ENCODE measurements at regions not wholly inside any gene's neighbourhood (a gene's known extent, or its start where the extent isn't known, plus 50 kb on each side); places are given as distances from the start of the nearest gene placed in this dataset.

DNA sequence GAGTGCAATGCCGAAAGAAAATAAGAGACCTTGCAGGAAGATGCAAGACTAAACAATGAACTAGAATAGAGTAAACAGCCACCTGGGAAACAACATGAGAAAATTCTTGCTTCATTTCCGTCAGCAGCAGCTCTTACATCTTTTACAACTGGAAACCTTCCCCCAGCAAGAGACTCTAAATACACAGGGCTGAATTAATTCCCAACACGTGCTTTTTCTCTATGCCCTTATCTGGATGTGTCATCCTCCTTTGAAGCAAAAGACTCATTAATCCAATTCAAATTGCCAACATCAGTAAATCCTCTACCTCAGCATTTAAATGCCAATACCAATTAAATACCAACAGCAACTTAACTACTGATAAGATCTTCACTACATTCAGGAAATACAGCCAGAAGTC lies 99.0 kb upstream of the PDE1C start:
- DNase-seq: no peak

DNA sequence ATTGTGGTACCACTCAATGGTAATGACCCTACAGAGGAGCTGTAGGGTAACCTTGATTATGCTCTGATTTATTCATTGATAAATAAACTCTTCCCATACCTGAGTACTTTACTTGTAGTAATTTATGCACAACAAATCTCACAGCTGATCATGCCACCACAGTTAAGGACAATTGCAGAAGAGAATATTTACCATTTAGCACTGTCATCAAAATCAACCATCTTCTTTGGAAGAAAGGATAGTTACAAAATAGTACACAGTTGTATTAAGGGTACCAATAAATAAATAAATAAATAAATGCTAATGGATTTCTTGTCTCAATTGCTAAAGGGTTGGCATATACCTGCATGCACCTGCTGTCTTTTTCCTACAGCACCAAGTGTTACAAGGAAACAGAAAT lies 97.6 kb upstream of the PDE1C start:
- no peak for DNase-seq

DNA sequence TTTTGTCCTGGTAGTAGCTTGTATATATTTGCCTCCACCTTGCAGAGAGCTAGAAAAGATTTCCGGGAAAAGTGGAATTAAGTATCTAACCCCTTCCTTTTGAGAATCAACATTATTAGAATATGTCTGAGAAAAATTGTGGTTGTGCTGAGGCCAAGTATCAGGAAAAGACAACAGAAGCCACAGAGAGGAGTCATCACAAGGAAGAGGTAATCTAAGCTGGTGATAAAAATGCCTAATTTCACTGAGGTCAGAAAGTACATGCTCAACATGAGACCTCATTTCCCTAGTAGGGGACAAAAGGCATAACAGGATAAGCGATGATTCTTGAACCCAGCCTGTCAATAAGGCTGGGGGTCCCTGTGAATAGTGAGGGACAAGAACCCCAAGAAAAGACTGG lies 97.0 kb upstream of the PDE1C start:
- no peak for DNase-seq

DNA sequence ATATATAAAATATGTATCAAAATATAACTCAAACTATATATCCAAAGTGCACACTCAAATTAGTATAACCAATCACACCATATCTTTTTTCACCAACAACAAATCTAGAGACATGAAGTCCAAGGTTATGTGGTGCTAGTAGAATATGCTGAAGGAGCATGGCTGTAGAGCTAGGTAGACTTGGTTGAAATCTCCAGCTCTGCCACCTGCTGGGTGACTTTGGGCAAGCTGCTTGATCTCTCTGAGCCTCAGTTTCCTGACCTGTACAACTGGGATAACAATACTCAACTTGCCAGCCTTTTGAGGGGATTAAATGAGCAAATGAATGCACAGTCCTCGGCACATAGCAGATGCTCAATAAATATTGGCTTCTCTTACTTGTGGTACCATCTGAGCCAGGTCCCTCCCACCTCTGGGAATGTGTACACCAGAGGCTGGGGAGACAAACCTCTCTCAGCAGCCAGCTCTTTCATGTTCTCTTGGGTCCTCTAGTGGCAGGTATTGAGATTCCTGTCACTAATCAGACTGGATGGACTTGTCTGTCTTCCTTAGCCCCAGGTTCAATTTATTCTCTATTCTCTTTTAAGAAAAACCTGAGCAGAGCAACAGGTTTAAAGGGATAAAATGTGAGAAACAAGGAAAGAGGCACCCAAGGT lies 94.3 kb upstream of the PDE1C start:
- DNase-seq: no peak

DNA sequence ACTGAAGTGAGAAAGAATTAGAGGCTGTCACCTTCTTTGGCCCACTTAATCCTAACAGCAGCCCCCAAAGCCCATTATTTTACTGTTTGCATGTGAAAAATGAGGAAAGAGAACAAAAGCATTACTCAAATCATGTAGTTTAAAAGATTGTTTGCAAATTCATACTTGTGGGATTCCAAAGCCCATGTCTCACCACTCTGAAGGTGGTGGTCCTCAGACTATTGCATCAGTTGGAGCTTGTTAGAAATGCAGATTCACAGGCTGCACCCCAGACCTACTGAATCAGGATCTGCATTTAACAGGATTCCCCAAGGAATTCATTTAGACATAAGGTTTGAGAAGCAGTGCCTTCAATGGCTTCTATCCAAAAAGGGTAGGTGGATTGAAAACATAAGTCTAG lies 93.7 kb upstream of the PDE1C start:
- DNase-seq: no peak

DNA sequence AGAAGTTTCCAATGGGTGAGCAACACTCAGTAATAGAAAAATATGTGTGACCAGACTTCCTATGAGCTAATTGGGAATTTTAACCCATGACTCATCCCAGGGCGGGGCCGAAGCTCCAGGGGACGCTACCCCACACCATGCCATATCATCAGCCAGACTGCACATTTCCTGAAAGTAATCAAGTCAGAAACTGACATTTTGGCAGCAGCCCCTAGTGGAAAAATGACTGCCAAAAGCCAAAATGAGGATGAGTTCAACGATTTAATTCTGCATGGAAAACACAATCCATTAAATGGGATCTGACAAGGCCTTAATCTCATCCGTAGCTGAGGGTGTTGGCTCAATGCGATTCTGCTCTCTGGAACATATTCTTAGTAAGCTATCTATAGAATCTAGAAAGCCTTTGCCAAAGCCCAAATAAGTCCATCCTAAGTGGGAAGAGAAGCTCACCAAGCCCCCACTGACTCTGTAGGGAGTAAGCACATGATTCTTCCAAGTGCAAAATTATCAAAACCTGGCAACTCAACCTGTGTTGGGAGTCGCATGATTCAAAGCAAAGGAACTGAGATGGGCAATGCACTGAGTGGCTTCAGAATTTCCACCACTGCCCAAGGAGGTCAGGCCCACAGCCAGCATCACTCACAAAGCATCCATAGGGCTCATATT lies 93.1 kb upstream of the PDE1C start:
- DNase-seq: no peak

DNA sequence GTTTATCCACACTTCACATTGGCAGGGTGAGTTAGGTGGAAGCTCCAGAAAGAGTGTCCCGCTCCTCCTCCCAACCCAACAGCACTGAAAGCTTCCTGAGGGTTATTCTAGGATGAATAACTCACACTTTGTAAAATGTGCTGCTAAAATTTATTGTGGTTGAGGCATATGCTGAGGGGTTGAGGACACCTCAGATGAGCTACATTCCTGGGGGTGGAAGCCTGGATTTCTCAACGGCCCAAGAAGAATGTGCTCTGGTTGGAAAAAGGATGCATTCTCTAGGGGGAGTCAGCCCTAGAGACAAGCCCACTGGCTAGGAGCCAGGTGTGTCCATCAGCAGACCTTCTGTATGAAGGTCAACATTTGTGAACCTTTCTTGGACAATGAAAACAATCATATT lies 91.5 kb upstream of the PDE1C start:
- no peak for DNase-seq

DNA sequence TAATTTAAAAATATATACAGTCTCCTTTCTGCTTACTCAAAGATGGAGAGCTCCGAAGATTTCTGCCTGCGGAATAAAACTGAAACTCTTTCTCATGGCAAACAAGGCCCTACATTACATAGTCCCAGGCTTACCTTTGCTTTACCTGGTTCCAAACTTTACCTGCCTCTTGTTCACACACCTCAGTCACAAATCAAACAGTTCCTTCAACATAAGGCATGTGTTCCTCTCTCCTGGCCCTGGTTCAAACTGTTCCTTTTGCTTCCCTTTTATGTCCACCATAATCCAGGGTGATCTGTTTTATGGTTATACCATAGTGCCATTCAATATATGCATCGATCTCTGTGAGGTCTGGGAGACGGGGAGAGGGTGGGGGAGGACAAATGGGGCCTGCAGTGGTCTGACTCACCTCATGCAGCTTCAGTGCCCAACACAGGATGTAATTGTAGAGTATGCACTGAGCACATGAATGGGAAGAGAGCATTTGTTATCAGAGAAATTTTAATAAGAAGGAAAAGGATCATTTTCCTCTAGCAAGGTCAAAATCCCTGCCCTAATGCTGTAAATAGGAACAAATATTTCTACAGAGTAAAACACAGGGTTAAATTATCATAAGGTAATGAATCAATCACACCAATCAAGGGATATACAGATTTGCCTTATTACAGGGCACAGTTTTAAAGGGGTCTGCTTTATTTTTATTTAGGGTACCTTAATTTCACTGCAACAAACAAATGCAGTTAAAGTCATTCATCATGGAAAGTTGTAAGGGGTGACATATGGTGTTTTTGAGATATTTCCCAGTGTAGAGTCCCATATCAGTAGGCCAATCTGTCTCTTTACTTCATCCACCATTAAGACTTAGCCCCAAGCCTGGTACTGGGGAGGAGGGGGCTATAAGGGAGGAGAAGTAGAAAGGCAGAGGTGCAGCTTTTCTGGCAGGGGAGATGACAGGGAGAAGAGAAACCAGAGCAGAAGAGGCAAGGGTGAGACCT lies 88.8 kb upstream of the PDE1C start:
- DNase-seq: no peak

DNA sequence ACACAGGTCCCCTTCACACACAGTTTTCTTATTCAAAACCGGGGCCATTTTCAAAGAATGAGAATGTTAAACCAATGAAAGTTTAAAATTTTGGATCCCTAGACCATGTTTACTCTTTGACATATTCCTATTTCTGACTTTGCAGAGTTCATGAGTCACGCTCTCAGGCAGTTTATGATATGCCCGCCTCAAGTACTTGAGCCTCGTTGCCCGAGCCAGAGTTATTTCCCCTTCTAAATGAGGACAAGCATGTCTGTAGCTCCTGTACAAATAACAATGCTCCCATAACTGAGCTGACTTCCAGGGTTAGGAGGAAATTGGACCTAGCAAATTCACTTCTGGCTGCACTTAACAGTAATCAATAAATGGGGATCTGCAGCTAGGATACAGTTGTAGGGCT lies 87.9 kb upstream of the PDE1C start:
- DNase-seq: no peak

DNA sequence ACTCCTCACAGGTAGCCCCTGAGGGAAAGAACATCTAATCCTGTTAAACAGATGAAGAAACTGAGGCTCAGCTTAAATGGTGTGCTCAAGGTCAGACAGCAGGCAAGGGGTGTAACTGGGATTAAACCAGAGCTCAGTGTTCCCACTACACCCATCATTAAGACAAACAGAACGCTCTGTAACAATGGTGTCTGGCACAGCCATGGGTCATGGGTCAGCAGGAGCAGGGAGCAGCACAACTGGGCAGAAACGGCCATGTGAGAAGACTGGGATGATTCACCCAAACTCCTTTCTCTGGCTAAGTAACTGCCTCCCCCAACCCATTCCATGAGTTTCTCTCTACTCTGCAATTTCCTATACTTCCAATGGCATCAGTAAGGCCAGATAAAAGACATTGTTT lies 85.5 kb upstream of the PDE1C start:
- no peak for DNase-seq

DNA sequence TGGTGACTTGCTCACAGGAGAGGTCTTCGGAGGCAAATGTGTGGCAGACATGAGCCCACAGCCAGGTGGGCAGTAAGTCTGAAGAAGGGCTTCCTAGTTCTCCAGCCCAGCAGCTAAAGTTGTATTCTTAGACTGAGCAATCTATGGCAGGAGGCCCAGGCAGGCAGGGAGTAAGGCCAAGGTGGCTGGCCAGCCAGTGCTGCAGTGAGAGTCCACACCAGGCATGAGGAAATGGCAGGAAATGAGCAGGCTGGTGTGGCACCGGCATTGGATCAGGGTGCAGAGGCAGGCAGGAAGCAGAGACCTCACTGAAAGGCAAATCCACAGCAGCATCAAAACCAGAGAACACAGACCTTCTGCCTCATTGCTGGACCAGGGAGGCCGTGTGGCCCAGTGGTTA lies 84.6 kb upstream of the PDE1C start:
- no peak for DNase-seq

DNA sequence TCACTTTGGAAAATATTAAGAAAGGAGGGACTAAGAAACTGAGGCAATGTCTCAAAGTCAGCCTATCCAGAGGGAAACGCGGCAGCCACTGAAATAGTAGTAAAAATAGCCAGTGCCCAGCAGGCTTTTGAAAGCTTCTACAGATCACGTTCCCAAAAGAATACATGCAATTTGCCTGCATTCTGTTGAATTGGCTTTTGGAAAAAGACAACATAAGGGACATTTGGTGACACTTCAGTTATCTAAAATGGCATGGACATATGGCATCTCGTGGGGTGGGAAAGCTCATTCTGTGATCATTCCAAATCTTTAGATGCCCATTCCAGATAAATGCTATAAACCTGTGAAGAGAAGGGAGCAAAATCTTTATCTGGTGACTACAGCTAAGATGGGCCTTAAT lies 82.8 kb upstream of the PDE1C start:
- DNase-seq: no peak

DNA sequence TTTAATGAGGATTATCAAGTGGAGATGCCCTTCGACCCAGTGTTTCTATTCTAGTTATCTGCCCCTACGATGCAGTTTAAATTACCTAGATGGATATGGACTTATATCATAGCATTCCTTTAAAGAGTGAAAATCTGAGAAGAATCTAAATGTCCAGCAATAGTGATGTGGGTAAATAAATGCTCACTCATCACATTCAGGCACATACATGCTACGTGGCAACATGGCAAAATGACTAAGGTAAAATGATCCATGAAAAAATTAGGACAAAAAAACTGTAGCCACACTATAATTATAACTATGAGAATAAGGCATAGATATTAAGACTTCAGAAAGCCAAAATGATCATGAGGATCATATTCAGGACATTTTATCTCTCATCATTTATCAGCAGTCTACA lies 82.4 kb upstream of the PDE1C start:
- no peak for DNase-seq

DNA sequence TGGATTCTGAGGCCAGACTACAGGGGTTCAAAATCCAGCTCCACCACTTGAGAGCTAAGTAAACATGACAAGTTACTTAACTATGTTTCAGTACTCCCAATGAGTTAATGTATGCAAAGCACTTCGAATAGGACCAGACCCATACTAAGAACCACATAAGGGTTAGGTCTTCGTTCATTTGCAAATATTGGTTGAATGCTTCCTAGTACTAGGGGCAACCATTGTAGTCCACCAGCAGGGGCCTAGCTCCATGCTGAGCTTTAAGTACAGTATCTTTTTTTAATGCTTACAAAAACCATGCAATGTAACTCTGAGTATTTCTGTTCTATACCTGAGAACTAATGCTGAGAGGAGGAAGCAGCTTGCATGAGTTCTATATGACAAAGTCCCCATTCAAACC lies 80.4 kb upstream of the PDE1C start:
- no peak for DNase-seq

DNA sequence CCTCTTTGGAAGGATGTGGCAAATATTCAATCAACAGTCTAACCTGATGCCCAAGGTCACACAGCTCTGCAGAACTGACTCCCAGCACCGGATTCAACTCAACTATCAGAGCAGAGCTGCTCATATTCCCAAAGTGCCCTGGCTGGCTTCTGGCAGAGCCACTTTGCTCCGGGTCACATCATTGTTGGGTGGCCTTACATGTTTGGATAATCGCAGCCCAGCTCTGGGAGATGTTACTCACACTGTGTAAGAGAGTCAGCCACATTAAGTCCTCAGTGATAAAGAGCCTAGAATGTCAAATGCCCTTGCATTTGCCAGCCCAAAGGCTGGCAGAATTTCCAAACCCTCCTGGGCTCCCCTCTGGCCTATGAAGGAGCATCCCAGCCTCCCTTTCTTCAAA lies 79.8 kb upstream of the PDE1C start:
- no peak for DNase-seq

DNA sequence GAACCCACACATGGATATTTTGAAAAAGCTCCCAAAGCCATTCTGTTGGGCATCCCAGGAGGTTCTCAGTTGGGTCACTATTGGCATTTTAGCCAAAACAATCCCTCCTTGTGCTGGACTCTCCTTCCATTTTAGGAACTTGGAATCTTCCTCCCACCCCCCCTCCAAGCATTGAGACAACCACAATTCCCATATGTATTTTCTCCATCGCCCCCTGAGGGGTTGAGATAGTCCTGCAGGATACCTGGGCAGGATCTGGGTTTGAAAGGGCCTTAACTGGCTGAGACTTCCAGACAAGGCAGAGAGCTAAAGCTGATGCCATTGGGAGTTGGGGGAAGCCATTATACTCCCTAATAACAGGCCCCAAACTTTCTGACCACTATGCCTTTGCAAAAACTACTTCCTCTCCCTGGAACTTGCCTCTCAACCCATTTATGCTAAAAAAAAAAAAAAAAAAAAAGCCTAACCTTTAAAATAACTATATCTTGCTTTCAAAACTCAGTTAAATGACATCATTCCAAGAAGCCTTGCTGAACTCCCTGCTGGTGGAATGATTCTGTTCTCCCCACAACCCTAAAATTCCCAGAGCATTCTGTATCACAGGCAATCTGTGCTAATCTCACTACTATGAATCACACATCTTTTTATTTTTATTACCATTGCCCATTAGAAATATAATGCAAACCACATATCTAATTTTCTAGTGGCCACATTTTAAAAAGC lies 77.5 kb upstream of the PDE1C start:
- DNase-seq: no peak

DNA sequence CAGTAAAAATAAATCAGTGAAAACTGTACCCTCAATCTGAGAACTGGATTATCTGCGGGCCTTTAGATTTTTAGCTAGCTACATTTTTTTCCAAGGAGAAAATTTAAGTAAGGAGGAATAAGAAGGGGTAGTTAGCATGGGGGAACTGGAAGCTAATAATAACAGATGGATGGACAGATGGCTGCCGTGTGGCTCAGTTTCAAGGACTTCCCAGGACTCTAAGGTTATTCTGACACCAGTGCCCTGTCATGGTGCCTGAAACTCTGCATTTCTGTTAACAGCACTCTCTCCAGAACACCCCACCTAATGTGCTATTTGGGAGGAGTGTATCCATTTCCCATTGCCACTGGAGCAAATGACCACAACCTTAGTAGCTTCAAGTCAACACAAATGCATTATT lies 75.7 kb upstream of the PDE1C start:
- DNase-seq: no peak

DNA sequence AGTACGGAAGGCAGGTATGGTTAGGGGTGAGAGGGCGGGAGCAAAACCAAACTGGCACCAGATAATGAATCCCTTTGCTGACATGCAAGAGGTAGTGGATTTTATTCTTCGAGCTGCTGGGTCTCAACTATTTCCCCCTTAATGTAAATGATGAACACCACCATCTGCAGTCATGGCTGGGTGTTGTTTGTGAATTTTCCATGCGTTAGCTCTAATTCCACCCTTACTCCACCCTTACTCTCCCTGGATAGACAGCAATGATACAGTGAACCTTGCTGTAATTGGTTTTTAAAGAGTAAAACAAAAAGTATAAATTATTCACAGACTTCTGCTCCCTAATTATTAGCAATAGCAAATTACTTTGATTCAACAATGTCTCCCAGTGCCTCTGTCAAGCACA lies 74.5 kb upstream of the PDE1C start:
- DNase-seq: no peak

DNA sequence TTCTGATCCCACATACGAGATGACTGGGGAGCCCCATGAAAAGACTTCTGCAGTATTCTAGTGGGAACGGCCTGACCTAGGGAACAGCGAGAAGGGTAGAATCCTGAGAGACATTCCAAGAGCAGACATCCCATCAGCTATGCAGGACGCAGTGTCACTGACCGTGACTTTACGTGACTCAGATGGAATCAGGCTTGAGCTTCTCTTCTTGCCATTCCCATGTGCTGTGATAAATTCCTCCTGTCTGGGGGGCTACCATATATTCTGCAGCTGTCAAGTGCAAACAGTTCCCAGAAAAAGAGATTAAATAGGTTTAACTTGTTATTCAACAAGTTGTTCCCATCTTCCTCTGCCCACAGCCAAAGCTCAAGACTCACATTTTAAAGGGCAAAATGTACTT lies 73.1 kb upstream of the PDE1C start:
- no peak for DNase-seq

DNA sequence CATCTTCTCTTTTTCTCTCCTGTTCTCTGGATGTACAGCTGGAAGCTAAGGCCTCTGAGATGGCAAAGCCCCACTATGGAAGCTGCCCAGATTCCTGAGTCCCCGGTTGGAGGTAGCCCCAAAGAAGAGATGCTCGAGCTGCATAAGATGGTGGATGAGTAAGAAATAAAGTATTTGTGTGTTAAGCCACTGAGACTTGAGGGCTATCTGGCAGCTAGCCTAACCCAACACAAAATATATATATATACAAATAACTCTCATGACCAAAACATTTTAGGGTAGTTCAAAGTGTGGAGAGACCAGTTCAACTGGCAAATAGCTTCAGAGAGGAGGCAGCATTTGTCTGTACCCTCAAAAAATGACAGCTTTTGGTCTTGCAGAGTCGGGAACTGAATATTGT lies 72.4 kb upstream of the PDE1C start:
- DNase-seq: no peak

DNA sequence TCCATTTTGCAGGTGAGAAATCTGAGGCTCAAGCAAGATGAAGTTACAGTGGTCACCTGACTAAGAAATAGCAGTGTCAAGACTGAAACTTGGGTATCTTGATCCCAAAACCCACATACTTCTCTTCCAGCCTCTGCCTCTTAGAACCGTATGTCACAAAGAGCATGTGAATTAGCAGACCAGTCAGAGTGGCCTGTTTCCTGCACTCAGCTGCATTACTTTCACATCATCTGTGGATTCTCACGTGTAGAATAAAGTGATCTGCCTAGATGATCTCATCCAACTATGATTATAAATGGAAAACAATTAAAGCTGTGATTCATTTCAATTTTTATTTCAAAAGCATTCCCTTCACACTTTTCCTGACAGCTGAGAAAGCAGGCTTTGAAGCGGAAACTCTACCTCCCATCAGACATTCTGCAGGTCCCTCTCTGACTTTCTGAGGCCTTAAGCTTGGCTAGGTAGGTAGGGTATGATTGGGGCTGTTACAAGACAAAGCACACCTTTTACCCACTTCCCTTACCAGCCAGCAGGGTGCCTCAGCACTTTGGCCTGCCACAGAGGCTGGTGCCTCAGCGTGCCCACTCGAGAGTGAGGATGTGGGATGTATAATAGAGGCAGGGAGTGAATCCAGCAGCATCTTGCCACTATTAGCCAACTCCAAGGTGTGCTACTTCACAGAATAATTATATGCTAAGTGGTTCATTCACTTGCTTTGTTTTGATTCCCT lies 70.2 kb upstream of the PDE1C start:
- DNase-seq: no peak

DNA sequence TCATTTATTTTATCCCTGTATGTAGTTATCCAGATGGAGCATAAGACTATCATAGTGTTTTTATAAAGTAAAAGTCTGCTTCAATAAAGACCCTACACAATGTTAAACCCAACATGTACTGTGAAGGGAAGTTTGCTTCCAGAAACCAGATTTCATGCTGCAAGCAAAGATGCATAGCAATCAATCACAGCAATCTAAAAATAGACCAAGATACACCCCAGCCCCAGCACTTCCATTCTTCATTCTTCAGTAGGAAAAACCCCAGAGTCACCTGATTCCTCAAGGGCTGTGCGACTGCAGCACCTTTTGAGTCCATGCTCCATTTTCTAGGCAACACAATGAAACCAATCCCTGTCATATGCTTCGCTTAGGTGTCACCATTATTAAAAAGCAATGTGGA lies 66.9 kb upstream of the PDE1C start:
- DNase-seq: no peak

DNA sequence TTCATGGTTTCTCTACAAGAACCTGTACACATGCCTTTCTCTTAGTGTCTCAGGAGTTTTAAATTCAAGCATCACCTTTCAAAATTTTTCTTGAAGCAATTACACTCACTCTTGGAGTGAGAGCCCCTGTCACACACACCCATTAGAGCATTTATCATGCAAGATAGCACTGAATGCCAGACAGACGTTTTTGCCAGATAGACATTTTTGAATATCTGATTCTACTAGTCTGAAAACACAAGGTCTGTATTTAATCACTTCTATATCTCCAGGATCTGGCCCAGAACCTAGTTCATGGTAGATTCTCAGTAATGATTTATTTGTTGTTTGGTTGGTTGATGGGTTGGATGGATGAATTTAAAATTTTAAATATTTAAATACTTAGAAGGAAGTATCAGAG lies 60.9 kb upstream of the PDE1C start:
- no peak for DNase-seq

All from activated effector memory CD4-positive, alpha-beta T cell treated with anti-CD3 and anti-CD28 coated beads, Interleukin-2, amount 50 U/mL, for 16 hours (primary cell).